GM13976 (cell line): ENCODE measurements at regions not wholly inside any gene's neighbourhood (a gene's known extent, or its start where the extent isn't known, plus 50 kb on each side); places are given as distances from the start of the nearest gene placed in this dataset.

ENCODE experiments used
- DNase-seq: peaks from one replicate; pipeline ENCODE4 v3.0.0; 2012; ENCODE audit warnings: low spot score
- CTCF ChIP-seq: IDR thresholded peaks from 2 replicates; pipeline ENCODE4 v1.5.1; 2012; ENCODE audit warnings: borderline replicate concordance, mild to moderate bottlenecking; ENCODE audit not compliant: insufficient read depth; ENCODE audit errors: extremely low read depth, missing control alignments, control extremely low read depth
- in situ Hi-C: fragments of 300-500 bp; cut with MboI; formaldehyde crosslinking; loops from one replicate; pipeline ENCODE4 v1.12.0; 2022; ENCODE audit warnings: low sequenced_read_pairs, mixed read lengths, inconsistent platforms; ENCODE audit not compliant: unreplicated experiment

GRCh38 chr9:23524607-23525155 lies 301.4 kb downstream of the ELAVL2 start:
- no peak for TF ChIP-seq CTCF
- DNase-seq, result no peak
- in situ Hi-C loops, result no loop called here

DNA sequence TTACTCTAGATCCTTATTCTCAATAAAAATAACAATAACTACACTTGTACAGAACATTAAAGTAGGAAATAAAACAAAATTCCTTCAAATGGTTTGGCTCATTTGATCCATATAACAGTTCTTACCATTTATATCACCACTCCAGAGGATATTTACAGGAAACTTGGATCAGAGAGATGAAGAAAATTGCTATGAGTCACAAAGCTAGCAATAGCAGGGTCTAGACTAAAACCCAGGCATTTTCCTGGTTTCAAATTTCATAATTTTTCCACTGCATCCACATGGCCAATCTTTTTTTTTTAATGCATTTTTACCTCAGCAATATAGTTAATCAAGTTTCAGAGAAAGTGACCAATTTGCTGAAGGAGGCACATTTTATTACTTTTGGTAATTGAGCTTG lies 299.2 kb downstream of the ELAVL2 start:
- no peak for DNase-seq
- in situ Hi-C loops, result no loop called here
- no peak for TF ChIP-seq CTCF

DNA sequence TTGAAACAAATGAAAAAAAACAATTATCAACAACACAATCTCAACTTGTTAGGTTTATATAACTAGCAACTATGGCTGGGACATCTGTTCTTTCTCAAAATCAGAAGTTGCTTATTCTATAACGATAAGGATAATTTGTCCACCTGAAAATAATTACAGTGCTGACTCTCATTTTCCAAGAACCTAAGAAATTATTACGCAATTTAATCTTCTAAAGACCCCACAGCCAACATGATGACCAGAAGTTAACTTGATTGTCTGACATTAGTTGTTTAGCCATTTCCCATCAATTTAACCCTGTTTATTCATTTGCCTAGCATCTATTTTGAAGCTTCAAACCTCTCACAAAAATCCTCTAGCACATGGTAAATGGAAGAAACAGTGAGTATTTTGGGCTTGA lies 293.8 kb downstream of the ELAVL2 start:
- in situ Hi-C loops, result no loop called here
- TF ChIP-seq CTCF, result no peak
- no peak for DNase-seq

DNA sequence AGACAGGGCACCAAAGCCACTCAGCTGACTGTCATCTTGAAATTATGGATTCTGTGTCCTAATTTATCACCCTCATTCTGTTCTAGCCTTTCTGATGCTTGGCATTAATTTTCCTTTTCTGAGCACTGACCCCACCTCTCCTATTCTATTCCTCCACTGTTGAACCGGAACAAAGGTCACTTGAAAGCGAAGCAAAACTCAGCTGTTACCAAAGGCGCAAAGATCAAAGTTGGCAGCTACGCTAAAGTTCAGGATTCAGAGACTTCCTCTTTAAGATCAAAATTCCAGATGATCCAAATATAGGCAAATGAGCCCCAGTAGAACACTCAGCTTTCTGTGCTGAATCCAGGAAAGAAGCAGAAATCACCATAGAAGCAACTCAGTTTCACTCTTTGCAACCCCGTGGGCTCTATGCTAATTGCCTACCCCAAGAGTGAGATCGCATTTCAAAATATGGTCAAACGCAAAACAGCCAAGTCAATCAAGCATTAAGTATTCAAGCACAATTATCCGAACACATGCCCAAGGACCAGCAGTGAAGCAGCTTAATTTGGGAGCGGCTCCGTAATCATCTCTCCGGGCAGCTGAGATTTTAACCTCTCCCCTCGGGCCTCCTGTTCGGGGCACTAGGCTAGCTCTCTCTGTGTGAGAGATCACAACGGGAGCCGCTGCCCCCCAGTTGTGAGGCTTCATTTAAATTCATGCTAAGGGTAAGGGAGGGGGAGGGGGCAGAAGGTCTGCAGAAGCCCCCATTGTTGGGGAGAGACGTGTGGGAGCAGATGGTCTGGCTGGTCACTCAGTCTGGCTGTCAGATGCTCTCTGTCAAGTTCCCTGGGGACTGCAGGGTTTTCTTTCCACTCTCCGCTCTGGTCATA lies 288.6 kb downstream of the ELAVL2 start:
- in situ Hi-C loops, result no loop called here
- no peak for TF ChIP-seq CTCF
- no peak for DNase-seq

GRCh38 chr9:23538067-23538402 lies 288.0 kb downstream of the ELAVL2 start:
- in situ Hi-C loops, result no loop called here
- no peak for DNase-seq
- no peak for TF ChIP-seq CTCF

GRCh38 chr9:23538461-23539003 lies 287.5 kb downstream of the ELAVL2 start:
- DNase-seq, result no peak
- in situ Hi-C loops, result no loop called here
- TF ChIP-seq CTCF, result no peak
